Loucy (cell line): ENCODE measurements at regions not wholly inside any gene's neighbourhood (a gene's known extent, or its start where the extent isn't known, plus 50 kb on each side); places are given as distances from the start of the nearest gene placed in this dataset.

Experiments used
- H2AFZ ChIP-seq: fragments of 200-600 bp; sonication (generic); 2 replicates; pipeline ENCODE4 v1.6.0; 2016; ENCODE audit warnings: antibody characterized with exemption, mild to moderate bottlenecking, low read length, moderate library complexity
- H3F3A ChIP-seq: fragments of 200-600 bp; 2 replicates; pipeline ENCODE4 v1.6.0; 2016; ENCODE audit warnings: antibody characterized with exemption, low read depth, mild to moderate bottlenecking
- H3K27me3 ChIP-seq: fragments of 200-600 bp; sonication (generic); 2 replicates; pipeline ENCODE4 v1.6.1; 2014; ENCODE audit warnings: low read length, mild to moderate bottlenecking; ENCODE audit not compliant: insufficient read depth, poor library complexity, severe bottlenecking
- H3K36me3 ChIP-seq: fragments of 200-600 bp; sonication (generic); 2 replicates; pipeline ENCODE4 v1.6.1; 2016; ENCODE audit warnings: low read length; ENCODE audit not compliant: insufficient read depth
- H3K4me1 ChIP-seq: fragments of 200-600 bp; sonication (generic); 2 replicates; pipeline ENCODE4 v1.5.1; 2014; ENCODE audit warnings: low read length, mild to moderate bottlenecking; ENCODE audit not compliant: insufficient read depth, poor library complexity, severe bottlenecking
- H3K4me2 ChIP-seq: fragments of 200-600 bp; sonication (generic); 2 replicates; pipeline ENCODE4 v1.6.0; 2014; ENCODE audit warnings: antibody characterized with exemption, low read length, low read depth, mild to moderate bottlenecking; ENCODE audit not compliant: poor library complexity, severe bottlenecking
- H3K4me3 ChIP-seq: fragments of 200-600 bp; sonication (generic); 2 replicates; pipeline ENCODE4 v1.5.1; 2014; ENCODE audit warnings: low read length, mild to moderate bottlenecking, mixed read lengths; ENCODE audit not compliant: poor library complexity, severe bottlenecking
- H3K79me2 ChIP-seq: fragments of 200-600 bp; sonication (generic); 2 replicates; pipeline ENCODE4 v1.6.1; 2014; ENCODE audit warnings: low read length; ENCODE audit not compliant: insufficient read depth
- H3K9ac ChIP-seq: fragments of 200-600 bp; sonication (generic); 2 replicates; pipeline ENCODE4 v1.6.0; 2014; ENCODE audit warnings: mild to moderate bottlenecking, low read depth, low read length, moderate library complexity; ENCODE audit not compliant: poor library complexity, severe bottlenecking
- H3K9me2 ChIP-seq: fragments of 200-600 bp; sonication (generic); replicated peaks from 2 replicates; pipeline ENCODE4 v1.6.1; 2016; ENCODE audit warnings: low read depth, low read length, mixed read lengths
- H3K9me3 ChIP-seq: fragments of 200-600 bp; sonication (generic); 2 replicates; pipeline ENCODE4 v1.6.1; 2014; ENCODE audit warnings: mild to moderate bottlenecking, antibody characterized with exemption, low read length, low read depth; ENCODE audit not compliant: insufficient read depth
- H4K20me1 ChIP-seq: fragments of 200-600 bp; sonication (generic); 2 replicates; pipeline ENCODE4 v1.6.0; 2014; ENCODE audit warnings: antibody characterized with exemption, low read length, mild to moderate bottlenecking; ENCODE audit not compliant: insufficient read depth, poor library complexity, severe bottlenecking
- EZH2phosphoT487 ChIP-seq: fragments of 200-600 bp; IDR thresholded peaks from 2 replicates; pipeline ENCODE4 v1.6.1; 2018; ENCODE audit warnings: antibody characterized with exemption, mild to moderate bottlenecking, moderate library complexity, borderline replicate concordance
- TF ChIP-seq, protein P1 (sequence below): fragments of 200-600 bp; sonication (generic); conservative IDR thresholded peaks from 2 replicates; pipeline ENCODE4 v1.5.1; 2014; ENCODE audit warnings: mild to moderate bottlenecking, antibody characterized with exemption, low read length

DNA sequence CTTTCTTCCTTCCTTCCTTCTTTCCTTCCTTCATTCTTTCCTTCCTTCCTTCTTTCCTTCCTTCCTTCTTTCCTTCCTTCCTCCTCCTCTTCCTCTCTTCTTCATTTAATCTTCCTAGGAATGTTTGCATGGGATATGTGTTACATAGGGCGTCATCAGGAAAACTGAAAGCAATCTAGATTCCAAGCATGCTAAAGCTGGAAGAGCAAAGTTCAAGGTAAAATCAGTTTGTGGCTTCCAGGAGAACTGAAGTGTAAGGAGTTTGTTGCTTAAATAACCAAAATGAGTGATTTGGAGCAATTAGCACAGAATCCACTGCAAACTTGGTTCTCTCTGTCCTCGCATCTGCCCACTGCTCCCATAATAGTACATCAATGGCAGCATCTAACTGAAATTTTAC is 716.2 kb downstream of the GBE1 start:
- Histone ChIP-seq H3K4me2 (no peak overlapping the region), H3F3A (no peaks in the 10 kb centered on the region), H3K4me3 (no peak overlapping the region), H3K36me3 (no peaks in the 10 kb centered on the region), H3K9me2 (no peaks in the 10 kb centered on the region), H3K9ac (no peak overlapping the region), H3K4me1 (no peaks in the 10 kb centered on the region), H2AFZ (no peak overlapping the region), H4K20me1 (no peaks in the 10 kb centered on the region), H3K9me3 (no peaks in the 10 kb centered on the region), H3K27me3 (no peaks in the 10 kb centered on the region), H3K79me2 (no peaks in the 10 kb centered on the region)
- TF ChIP-seq, protein P1, sequence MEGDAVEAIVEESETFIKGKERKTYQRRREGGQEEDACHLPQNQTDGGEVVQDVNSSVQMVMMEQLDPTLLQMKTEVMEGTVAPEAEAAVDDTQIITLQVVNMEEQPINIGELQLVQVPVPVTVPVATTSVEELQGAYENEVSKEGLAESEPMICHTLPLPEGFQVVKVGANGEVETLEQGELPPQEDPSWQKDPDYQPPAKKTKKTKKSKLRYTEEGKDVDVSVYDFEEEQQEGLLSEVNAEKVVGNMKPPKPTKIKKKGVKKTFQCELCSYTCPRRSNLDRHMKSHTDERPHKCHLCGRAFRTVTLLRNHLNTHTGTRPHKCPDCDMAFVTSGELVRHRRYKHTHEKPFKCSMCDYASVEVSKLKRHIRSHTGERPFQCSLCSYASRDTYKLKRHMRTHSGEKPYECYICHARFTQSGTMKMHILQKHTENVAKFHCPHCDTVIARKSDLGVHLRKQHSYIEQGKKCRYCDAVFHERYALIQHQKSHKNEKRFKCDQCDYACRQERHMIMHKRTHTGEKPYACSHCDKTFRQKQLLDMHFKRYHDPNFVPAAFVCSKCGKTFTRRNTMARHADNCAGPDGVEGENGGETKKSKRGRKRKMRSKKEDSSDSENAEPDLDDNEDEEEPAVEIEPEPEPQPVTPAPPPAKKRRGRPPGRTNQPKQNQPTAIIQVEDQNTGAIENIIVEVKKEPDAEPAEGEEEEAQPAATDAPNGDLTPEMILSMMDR, result no peak

DNA sequence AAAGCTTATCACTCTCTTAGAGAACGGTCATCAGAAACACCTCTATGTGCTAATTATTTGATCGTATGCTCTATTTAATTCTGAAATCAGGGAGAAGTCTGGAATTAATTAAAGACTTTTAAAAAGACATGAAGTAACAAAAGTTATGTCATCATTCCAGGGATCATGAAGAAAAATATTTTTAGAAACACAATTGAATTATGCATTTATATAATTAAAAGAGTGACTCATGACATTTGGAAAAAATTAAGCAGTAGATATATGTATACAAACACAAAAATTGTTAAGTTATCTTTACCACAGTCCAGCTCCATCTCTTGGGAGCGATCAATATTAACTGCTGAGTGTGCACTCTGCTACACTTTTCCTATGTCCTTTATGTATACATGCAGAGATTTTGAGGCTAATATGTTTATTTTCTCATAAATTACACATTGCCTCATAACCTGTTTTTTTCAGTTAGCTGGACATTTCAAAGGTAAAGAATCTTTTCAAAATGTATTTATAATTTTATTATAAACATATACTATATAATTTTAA is 717.7 kb downstream of the GBE1 start:
- no peak overlapping the region for H3K9ac ChIP-seq
- no peaks in the 10 kb centered on the region for H3K79me2 ChIP-seq
- H3K4me1 ChIP-seq, result no peaks in the 10 kb centered on the region
- H3F3A ChIP-seq, result no peaks in the 10 kb centered on the region
- H3K36me3 ChIP-seq, result no peaks in the 10 kb centered on the region
- H3K9me2 ChIP-seq, result no peaks in the 10 kb centered on the region
- no peak overlapping the region for H3K4me2 ChIP-seq
- H4K20me1 ChIP-seq, result no peaks in the 10 kb centered on the region
- no peak overlapping the region for H3K4me3 ChIP-seq
- H3K9me3 ChIP-seq, result no peaks in the 10 kb centered on the region
- H2AFZ ChIP-seq, result no peak overlapping the region
- no peaks in the 10 kb centered on the region for H3K27me3 ChIP-seq
- TF ChIP-seq, protein P1, result no peak
- TF ChIP-seq EZH2phosphoT487, result no peak

DNA sequence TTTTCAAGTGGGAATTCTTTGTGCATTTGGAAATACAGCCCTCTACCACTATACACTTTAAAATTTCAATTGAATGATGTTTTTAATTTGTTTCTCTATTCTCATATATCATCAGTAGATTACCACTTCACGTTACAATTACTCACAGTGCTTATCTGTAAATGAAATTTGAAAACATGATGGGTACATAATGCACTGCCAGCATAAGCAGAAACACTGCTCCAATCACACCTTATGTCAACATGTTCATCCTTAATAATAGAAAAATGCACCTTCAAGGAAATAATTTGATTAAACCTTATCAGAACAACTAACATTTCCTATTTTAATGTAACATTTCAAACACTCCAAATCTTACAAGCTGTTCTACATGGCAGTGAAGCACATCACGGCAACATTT is 718.4 kb downstream of the GBE1 start:
- Histone ChIP-seq H3K9ac (no peak overlapping the region), H3K79me2 (no peaks in the 10 kb centered on the region), H3F3A (no peaks in the 10 kb centered on the region), H4K20me1 (no peaks in the 10 kb centered on the region), H3K4me1 (no peaks in the 10 kb centered on the region), H3K36me3 (no peaks in the 10 kb centered on the region), H3K4me3 (no peak overlapping the region), H3K27me3 (no peaks in the 10 kb centered on the region), H2AFZ (no peak overlapping the region), H3K9me3 (no peaks in the 10 kb centered on the region), H3K4me2 (no peak overlapping the region), H3K9me2 (no peaks in the 10 kb centered on the region)
- TF ChIP-seq EZH2phosphoT487, result no peak

DNA sequence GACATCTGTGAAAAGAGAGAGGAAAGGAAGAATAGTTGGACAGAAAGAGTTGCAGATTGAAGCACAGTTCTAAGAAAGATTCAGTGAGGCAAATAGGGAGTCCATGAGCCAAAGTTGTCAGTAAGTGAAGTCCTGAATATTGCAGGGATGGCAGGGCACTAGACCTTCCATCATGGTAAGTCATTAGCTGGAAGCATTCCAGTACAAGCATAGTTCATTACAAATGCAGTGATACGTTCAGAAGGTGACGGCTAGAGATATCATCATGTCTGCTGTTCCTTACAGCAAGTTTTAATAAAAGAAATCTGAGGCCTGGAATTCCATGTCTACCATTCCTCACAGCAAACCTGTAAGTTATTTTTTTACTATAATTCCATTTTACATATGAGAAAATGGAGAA is 720.1 kb downstream of the GBE1 start:
- no peak overlapping the region for H2AFZ ChIP-seq
- no peaks in the 10 kb centered on the region for H3K4me1 ChIP-seq
- H3K79me2 ChIP-seq, result no peaks in the 10 kb centered on the region
- H3K36me3 ChIP-seq, result no peaks in the 10 kb centered on the region
- H3K4me3 ChIP-seq, result no peak overlapping the region
- H3K9ac ChIP-seq, result no peak overlapping the region
- H3K4me2 ChIP-seq, result no peak overlapping the region
- no peaks in the 10 kb centered on the region for H3K9me2 ChIP-seq
- no peaks in the 10 kb centered on the region for H3K27me3 ChIP-seq
- no peak for TF ChIP-seq EZH2phosphoT487
- TF ChIP-seq, protein P1, result no peak
- no peaks in the 10 kb centered on the region for H4K20me1 ChIP-seq
- no peaks in the 10 kb centered on the region for H3F3A ChIP-seq
- H3K9me3 ChIP-seq, result no peaks in the 10 kb centered on the region
